Neural cell (in vitro differentiated cells): ENCODE measurements at regions not wholly inside any gene's neighbourhood (a gene's known extent, or its start where the extent isn't known, plus 50 kb on each side); places are given as distances from the start of the nearest gene placed in this dataset.

Experiments used
- CTCF ChIP-seq: fragments of 450-650 bp; IDR thresholded peaks from 2 replicates; pipeline ENCODE4 v1.5.1; 2014; ENCODE audit warnings: antibody characterized with exemption, mild to moderate bottlenecking, moderate library complexity; ENCODE audit not compliant: poor library complexity, severe bottlenecking
- EP300 ChIP-seq: fragments of 450-650 bp; conservative IDR thresholded peaks from 2 replicates; pipeline ENCODE4 v1.6.1; 2014; ENCODE audit warnings: antibody characterized with exemption, mild to moderate bottlenecking, moderate library complexity; ENCODE audit not compliant: poor library complexity, severe bottlenecking
- EZH2 ChIP-seq: fragments of 200-600, 300-800 bp; shearing (Covaris generic), sonication (generic); IDR thresholded peaks from 2 replicates; pipeline ENCODE4 v1.6.1; 2014; ENCODE audit warnings: antibody characterized with exemption, low read length, borderline replicate concordance, mild to moderate bottlenecking; ENCODE audit not compliant: insufficient read depth, poor library complexity, severe bottlenecking
- MXI1 ChIP-seq: fragments of 450-650 bp; conservative IDR thresholded peaks from 2 replicates; pipeline ENCODE4 v1.6.1; 2014; ENCODE audit warnings: antibody characterized with exemption, mild to moderate bottlenecking; ENCODE audit not compliant: poor library complexity, severe bottlenecking
- POLR2AphosphoS5 ChIP-seq: IDR thresholded peaks from 2 replicates; pipeline ENCODE4 v1.6.1; 2012
- RAD21 ChIP-seq: fragments of 450-650 bp; conservative IDR thresholded peaks from 2 replicates; pipeline ENCODE4 v1.6.1; 2014; ENCODE audit warnings: antibody characterized with exemption, mild to moderate bottlenecking, moderate library complexity
- REST ChIP-seq: IDR thresholded peaks from 2 replicates; pipeline ENCODE4 v1.6.1; 2012; ENCODE audit warnings: borderline replicate concordance
- SMC3 ChIP-seq: fragments of 450-650 bp; conservative IDR thresholded peaks from 2 replicates; pipeline ENCODE4 v1.6.1; 2014; ENCODE audit warnings: antibody characterized with exemption, mild to moderate bottlenecking, moderate library complexity; ENCODE audit not compliant: poor library complexity
- TAF1 ChIP-seq: IDR thresholded peaks from 2 replicates; pipeline ENCODE4 v1.6.1; 2012; ENCODE audit warnings: low read depth

- TF ChIP-seq POLR2AphosphoS5 (no peak), CTCF (no peak), RAD21 (no peak), REST (no peak), MXI1 (no peak), TAF1 (no peak), SMC3 (no peak), EP300 (no peak), EZH2 (no peak)
Measured at GRCh38 chr11:29224739-29225384, 792.0 kb downstream of the KCNA4 start.
